Fibroblast of skin of back (primary cell): ENCODE measurements at regions not wholly inside any gene's neighbourhood (a gene's known extent, or its start where the extent isn't known, plus 50 kb on each side); places are given as distances from the start of the nearest gene placed in this dataset.

Source experiments
- DNase-seq: peaks from one replicate; pipeline ENCODE4 v3.0.0-alpha.2; 2013

DNA sequence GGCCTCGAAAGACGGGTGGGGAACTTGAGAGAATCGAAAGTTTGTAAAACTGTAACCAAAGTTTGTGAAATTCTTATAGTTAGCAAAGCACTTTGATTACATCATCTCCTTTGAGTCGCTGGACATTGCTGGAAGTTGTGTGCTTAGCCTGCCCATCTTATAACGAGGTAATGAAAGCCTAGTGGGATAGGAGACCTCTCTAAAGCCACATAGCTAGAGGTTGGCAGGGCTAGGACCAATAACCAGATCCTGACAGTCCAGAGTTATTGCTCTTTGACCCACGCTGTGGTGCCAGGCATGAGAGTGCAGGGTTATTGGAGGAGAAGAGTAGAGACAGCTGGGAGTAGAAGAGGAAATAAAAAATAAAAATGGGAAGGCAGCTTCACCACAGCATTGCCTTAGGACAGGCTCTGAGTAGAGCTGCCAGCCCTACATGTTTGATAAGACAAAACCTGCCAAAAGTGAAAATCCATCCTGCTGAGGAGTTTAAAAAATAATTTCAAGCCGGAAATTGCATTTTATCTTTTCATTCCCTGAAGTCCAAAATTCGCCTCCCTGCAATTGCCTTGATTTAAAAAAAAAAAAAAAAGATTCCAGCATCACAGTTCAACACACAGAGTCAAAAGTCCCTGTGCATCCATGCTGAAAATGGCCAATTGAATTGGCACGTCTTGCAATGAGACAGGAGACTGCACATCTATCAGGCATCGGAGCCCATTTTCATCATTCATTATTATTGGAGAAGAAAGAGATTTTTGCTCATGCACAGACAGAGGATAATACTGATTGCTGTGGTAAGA, 225.5 kb upstream of the POU2AF2 start:
- no peak for DNase-seq

DNA sequence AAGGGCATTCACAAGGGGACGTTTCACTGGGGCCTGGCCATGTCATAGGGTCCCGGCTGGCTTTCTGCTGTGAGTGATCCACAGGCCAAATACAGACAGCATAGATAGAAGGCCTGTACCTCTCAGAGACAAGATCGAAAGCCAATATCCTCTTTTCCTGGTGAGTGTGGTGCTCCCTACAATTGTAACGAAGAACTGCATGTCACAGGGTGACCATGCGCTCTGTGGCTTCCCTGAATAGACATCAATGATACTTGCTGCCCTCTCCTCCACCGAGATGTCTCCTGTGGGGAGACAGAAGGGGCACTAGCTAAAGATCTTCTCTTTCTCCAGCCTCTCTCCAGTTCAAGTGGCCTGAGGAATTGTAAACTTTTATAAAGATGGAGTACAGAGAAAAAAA, 226.1 kb upstream of the POU2AF2 start:
- DNase-seq: no peak

DNA sequence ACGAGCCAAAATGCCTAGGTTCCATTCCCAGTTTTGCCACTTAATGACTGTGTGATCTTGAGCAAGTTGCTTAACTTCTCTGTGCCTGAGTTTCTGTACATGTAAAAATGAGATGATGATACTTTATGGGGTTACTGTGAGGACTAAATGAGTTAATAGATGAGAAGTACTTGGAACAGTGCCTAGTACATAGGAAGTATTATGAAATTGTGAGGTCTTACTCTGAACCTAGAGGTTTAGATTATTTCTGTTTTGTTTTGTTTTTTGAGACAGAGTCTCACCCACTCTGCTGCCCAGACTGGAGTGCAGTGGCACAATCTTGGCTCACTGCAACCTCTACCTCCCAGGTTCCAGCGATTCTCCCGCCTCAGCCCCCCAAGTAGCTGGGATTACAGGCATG, 227.0 kb upstream of the POU2AF2 start:
- no peak for DNase-seq

DNA sequence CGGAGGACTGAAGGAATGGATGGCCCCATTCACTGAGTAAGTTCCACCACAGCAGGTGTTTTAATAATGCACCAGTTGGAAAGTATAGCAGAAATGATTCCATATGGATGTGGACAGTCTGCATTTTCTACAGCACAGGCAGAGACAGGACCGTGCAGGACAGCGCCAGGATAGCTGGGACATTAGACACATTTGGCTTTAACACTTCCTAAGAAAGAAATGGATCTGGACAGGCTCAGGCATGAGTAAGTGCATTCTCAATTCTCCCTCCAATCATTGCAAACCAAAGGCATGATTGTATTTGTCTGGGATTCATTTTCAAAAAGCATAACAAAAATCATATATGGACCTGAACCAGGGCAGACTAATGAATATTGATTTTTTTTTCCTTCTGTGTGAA, 233.0 kb upstream of the POU2AF2 start:
- no peak for DNase-seq

DNA sequence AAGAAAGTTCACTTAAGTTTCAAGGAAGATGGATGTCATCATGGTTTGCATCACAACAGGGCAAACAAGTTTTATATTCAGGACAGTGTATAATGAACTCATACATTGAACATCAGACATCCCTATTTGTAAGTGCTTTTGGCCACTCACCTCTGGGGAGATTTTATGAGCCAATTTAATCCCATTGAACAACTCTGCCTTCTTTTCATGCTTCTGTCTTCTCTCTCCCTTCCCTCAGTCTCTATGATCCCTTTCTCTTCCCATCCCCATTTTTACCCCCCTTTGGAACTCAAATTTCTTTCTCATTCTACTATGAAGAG, 234.3 kb upstream of the POU2AF2 start:
- no peak for DNase-seq

DNA sequence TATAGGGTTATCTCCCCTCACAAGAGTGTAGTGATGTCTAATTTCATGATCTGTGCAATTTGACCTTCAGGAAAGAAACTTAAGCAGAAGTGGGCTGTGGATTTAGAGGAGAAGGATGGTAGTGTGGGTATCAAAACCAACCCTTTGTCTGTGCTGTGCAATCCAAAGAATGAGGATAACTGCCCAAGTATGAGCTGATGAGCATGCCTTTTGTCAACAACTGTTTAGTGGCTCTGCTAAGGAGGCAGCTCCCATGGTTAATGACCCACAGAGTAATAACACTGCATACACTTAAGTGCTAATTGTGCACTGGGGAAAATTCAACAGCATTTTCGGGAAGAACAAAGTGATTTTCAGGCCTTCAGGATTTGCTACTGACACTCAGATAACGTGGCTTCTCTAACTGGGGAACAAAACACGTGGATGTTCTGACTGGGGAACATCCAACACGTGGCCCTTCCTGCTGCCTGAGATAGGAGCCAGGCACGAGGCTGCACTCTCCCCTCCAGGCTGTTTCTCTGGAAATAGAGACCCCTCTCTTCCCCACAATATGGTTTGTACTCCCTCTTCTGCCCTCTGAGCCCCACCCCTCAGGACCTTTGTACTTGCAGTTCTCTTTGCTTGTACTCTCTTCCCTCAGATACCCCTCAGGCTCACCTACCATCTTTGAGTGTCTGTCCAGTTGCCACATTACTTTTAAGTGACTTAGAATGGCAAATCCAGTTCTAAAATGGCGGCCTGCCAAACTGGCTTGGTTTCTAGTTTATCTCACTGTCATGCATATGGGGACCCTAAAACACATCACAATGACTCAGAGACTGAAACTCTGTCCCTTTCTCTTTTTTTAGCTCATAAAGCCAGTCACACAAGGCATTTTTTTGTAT, 234.9 kb upstream of the POU2AF2 start:
- DNase-seq: no peak

DNA sequence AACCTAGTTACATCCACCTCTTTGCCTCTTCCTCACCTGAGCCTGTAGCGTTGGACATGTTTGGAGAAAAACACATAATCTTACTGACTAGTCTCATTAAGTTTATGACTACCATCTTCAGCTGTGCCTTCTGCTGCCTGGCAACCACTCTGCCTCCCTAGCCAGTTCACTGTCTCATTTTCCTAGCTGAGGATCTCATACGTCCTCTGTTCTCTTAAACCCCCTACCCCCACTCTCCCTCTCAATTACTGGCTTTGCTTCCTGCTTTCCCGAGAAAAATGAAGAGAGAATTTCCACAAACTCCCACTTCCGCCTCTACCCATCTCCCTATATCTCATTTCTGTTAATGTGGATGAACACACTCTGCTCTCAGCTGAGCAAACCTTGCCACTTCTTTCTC, 239.3 kb upstream of the POU2AF2 start:
- no peak for DNase-seq

DNA sequence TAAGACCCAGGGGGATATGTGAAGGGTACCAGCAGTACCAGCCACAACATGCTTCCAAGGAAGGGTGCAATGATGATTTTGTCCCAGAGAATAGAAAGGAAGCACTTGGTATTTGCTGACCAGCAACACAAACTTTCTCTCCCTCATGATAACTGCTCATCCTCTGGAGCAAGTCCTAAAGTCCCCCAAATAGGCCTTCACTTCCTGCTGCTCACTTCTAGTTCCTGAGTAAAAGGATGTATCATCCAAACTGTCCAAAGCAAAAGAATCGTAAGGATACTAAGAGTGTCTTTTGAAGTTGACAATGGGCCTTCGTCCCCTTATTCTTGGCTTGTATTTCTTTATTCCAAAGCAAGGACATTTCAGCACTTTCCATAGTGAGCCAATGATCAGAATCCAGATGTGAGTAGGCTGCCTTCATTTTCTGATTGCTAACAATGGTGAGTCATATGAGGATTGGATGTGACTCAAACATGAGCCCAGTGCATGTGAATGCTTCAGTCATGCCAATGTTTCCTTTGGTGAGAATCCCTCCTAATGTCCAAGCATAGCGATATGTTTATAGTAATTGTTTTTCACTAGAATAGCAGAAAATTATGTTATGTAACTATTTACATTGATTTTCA, 243.4 kb upstream of the POU2AF2 start:
- DNase-seq: peak; percentile 90

DNA sequence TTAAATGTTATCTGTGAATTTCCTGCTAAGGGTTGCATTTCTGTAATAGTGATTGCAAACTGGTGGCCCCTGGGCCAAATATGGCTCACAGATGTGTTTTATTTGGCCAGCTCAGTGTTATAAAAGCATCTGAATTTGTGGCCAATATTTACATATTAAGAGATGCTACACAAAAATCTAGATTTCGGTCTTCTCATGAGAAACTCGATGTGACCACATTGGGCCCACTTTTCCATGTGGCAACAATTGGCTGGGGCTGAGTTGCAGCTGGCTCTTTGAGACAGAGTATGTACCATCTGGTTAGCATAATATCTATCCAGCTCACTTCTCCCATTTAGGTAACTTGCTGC, 244.5 kb upstream of the POU2AF2 start:
- no peak for DNase-seq

DNA sequence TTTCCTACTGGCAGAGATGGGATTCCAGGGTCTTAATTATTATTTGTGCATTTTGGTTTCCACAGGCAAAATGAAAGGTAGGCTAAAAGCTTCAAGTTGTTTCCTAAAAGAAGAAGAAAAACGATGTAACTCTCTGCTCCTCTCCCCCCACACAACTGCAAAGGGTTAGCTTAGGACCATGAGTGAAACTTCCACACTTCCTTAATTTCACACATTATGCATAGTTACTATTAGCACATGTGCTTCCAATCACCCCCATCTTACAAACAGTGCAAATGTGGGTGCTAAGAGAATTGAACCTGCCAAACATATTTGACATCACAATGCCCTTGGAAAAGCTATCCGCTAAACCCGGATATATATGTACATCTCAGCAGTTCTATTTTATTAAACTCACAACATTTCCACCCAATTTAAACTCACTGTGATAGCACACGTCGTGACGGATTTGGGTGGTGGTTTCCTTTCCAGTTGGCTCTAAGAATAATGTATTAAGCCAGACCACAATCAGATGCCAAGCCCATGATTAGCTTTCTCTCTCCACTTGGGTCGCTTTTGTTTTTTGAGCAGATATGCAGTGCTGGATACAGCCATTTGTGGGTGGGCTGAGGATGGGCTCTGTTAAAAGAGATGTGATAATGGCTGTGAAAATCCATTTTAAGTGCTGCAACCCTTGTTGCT, 245.0 kb upstream of the POU2AF2 start:
- DNase-seq: peak; percentile 48

DNA sequence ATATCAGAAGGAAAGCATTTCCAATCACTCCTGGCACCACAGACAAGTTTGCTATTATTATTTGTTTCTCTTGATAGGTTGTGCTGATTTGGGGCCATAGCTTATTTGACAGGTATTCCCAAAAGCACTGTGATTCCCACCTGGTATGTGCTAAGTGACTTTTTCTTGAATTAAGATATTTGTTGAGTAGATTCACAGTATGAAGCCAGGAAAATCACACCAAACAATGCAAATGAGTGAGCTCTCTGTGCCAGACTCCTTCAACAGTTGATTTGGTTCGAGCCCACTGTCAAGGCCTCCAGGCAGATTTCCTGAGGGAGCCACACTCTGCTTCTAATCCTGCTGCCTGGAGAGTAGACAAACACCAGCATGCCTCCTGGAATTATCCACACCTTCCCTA, 253.0 kb upstream of the POU2AF2 start:
- DNase-seq: no peak

DNA sequence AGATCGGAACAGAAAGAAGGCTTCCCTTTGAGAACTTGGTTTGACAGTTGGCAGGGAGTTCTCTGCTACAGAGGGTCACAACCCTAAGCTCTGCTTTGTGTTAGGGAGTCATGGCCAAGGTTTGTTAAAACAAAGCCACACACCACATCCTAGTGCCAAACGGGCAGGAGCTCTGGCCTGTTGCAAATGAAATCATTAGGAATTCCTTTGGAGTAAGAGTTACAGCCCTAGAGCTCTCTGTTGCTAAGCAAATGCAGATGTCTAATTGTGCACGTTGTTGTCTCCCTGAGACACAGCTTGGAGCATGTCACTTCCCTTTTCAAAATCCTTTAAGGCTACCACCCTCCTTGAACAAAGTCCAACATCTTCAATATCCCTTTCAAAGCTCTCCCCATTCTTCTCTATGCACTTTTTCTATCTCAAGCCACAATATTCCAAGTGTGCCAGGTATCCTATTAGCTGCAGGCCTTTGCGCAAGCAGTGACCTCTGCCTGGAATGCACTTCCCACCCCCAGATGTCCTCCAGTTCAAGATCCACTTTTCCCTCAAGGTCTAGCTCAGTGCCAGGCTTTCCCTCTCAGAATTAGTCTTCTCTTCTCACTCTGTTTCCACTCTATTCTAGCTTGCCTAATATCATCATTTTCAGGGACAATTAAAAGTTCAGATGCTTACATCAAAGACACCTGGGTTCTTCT, 253.7 kb upstream of the POU2AF2 start:
- DNase-seq: peak; percentile 35

DNA sequence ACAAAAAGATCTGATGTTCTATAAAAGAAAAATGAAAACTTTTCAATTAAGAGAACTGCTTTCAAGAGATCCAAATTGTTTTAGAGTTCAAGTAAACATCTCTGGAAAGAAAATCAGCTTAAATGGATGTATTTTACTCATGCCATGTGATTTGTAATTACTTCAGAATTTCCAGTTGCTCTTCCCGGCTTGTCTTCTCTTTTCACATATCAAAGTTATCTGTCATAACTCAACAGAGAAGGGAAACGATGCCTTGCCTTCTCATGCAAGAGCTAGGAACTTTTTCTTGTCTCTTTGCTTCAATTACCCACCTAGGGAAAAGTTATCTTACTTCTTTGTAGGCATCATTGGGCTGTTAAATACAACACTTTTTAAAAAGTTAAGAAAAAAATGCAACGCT, 255.2 kb upstream of the POU2AF2 start:
- DNase-seq: peak; percentile 51

DNA sequence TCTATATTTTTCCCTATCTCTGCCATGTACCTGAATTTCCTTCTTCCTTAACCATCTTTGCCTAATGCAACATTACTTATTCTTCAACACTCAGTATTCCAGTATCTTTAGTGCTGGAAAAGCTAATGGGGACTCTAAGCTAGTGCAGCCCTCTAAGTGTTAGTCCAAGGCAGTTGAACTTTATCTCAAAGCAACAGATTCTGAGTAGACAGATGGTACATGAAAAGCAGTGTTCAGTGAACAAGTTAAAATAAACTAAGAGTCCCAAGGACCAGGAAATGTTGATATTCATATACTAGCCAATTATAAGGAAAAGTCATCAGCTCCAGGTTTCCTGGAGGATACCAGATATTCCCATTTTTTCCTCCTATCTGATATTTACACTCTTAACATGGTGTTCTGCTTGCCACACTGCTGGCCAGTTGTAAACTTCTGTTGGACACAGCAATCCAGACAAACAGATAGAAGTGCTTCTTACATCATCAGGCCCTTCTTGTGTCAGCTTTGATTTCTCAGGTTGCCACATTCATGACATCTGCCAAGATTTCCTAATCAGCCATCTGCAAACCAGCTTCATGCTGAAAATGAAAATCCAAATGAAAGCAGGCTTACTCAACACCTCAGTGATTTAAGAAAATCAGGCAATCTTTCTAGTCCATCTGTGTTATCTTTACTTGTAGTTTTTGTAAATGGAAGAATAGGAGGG, 255.9 kb upstream of the POU2AF2 start:
- DNase-seq: no peak

DNA sequence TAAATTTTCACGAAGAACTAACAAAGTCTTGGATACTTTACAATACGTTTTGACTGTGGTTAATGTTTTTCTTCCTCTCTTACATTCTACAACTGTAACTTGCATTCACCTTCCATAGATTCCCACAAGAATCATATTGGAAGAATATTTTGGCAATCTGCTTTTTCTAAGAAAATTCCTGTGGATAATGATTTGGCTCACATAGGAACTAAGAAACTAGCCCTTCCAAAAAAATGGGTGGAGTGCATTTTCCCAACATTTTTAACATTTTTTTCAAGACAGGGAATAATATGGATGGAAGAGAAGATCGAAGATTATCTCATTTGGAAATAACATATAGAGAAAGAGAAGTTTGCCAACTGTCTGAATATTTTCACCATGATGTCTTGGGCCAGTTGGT, 256.9 kb upstream of the POU2AF2 start:
- DNase-seq: peak; percentile 48

DNA sequence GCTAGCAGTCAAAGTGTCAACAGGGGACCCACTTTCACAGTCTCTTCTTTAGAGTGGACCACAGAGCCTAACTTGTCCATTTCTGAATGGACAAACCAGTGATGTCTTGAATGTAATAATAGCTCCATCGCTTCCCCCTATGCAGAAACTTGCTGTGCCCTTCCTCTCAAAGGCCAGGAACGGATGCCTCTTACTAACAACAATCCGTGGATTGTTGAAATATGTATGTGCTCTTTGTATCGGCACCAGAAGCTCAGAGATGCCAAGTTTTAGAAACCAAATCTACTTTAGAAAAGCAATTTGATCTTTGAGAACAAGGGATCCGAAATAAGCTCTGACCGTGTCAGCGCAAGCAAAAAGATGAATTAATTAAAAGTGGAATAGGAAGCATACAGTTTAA, 259.5 kb upstream of the POU2AF2 start:
- DNase-seq: no peak

DNA sequence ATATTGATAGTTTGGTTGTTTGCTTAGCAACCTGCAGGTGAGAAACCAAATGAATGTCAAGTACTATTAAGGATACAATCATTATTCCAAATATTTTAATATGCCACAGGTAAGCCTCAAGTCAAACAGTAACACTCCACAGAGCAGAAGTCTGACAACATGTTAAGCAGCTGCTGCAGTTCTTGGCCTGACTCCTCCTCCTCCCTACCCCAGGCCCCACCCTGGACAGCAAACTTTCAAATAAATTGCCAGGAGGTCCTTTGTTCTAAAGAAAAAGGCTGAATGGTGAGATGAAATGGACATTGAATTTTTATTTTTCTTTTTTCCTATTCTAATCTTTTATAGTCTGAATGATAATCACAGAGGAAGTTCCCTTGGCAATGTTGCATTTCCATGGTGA, 260.0 kb upstream of the POU2AF2 start:
- no peak for DNase-seq

DNA sequence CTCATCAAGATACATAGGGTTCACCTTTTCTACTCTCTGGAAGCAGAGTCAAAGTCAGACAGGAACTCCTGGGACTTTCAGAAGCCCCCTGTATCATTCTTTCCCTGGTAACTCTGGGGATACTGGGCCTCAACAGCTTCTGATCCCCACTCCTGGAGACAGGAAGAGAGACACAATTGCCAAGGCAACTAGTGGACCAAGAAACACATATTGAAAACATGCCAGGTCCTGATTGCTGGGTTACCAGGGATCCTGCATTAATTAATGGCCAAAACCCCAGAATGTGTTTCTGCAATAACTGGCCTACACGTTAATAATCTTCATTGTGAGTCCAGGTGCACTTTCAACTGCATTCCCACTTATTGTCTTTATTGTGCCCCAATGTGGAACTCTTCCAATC, 260.8 kb upstream of the POU2AF2 start:
- DNase-seq: no peak

DNA sequence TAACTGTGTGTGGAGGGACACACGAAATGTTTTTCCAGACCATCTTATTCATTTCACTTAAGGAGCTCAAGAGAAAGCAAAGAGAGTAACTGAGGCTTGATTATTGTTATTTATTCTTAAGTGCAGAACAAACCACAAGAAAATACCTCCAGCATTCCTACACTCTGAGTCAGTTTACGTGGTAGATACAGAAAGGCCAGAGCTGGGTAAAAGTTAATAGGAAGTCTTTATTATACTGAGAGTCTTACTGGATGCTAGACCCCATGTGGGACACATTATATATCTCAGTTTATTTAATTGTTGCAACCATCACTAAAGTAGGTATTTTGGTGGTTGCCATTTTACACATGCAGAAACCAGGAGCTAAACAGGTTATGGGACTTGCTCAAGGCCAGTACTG, 261.4 kb upstream of the POU2AF2 start:
- peak; percentile 59 for DNase-seq

DNA sequence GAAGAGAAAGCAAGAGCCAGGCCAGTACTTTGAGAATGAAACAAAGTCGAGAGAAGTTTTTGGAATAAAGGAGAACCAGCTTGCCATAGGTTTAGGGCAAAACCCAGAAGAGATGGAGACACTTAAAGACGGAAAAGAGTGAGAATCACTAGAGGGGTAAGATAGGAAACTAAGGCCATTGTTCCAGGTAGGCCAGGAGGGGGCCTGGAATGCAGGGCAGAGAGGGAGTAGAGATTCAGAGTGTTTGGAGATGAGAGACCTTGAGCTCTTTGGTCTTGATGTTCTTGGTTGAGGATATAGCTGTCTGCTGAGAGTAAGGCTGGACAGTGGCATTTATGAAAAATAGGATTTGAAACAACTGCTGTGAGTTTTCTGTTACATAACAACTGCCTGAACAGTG, 263.3 kb upstream of the POU2AF2 start:
- DNase-seq: no peak

DNA sequence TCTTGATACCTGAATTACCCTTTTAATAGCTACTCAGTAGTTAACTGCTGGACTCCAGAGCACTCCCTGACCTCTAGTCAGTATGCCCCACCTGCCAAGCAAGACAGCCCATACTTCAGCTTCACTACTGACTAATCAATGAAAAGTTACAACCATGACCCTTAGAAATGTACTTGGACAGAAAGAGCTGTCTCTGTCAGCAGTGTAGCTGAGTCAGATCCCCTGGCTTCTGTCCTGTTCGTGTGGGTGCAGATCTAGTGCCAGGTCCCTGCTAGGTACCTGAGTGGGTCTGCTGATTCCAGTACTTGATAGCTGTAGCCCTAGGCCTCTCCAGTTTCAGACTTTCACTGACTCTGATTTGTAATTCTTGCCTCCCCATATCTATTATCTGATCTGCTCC, 265.8 kb upstream of the POU2AF2 start:
- DNase-seq: no peak

DNA sequence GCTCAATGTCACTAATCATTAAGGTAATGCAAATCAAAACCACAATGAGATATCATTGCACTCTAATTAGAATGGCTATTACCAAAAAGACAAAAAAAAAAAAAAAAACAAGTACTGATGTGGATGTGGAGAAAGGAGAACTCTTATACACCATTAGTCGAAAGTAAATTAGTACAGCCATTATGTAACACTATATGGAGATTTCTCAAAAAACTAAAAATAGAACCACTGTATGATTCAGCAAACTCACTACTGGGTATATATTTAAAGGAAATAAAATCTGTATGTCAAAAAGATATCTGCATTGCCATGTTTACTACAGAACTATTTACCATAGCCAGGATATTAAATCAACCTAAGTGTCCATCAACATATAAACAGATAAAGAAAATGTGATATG, 265.4 kb upstream of the ARHGAP20 start:
- no peak for DNase-seq
